ENCODE measurements at regions not wholly inside any gene's neighbourhood (a gene's known extent, or its start where the extent isn't known, plus 50 kb on each side); places are given as distances from the start of the nearest gene placed in this dataset.

DNA sequence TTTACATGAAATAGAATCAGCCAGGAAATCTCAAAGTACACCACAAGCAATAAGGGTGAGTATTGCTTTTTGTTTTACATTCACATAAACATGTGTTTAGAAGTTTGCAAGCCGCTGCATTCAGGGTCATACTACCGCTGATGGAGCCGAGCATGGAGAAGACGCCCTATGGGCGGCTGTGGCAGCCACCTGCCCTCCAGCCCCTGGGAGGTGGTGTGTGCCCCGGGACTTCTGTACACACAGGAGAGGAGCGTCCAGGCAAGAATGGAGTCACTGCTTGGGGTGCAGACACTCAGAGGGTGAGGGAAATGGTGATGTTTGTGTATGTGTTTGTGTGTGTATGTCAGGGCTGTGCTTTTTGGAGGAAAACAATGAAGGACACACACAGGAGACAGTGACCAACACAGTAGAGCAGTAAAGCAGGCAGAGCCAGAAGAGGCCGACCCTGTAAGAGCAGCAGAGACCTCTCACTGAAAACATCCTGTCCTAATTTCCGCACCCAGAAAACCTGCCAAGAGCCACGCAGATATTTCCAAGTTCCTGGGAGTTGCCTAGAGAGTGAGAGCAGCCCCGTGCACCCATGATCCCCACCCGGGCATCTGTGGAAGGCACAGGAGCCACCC lies 108.1 kb upstream of the GJB6 start:
- Histone ChIP-seq H3K27me3 (ENCODE audit: control insufficient read depth, insufficient read depth, low read length, poor library complexity, severe bottlenecking) (no peaks in the 10 kb centered on the region), H3K27ac (ENCODE audit: insufficient read depth, low read depth, low read length, poor library complexity, severe bottlenecking) (no peak overlapping the region), H3K9me3 (ENCODE audit: control insufficient read depth, low read length) (no peaks in the 10 kb centered on the region), H3K4me3 (ENCODE audit: insufficient read depth, low read depth, low read length) (no peak overlapping the region), H3K4me1 (ENCODE audit: control insufficient read depth, insufficient read depth, low read length) (no peaks in the 10 kb centered on the region), H3K36me3 (ENCODE audit: control insufficient read depth, insufficient read depth, low read length) (no peaks in the 10 kb centered on the region)
- WGBS, 2 experiments = 85 to 94% methylated on average over 11 to 12 of the region's 12 CpGs

DNA sequence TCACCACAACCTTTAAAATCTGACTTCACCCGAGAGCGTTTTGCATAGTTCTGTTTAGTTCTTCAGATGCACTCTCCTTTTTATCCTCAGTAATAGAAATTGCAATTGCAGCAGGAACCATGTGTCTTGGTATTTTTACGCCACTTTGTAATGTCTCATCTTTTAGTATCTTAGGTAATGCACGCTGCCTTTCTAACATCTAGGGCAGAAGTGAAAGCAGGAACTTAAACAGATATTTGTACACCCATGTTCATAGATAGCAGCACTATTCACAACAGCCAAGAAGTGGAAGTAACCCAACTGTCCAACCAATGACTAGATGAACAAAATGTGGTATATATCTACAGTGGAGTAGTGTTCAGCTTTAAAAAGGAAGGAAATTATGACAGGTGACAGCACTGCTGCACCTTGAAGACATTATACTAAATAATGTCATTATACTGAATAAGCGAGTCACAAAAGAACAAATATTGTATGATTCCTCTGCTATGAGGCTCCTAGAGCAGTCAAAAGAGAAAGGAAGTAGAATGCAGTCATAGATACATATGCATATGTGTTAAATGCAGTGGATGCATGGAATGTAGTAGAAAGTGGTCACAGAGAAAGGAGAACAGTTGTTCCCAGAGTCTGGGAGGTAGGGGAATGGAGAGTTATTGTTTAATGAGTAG lies 105.9 kb upstream of the GJB6 start:
- no peaks in the 10 kb centered on the region for H3K9me3 ChIP-seq (ENCODE audit: control insufficient read depth, low read length)
- no peaks in the 10 kb centered on the region for H3K36me3 ChIP-seq (ENCODE audit: control insufficient read depth, insufficient read depth, low read length)
- no peak overlapping the region for H3K4me3 ChIP-seq (ENCODE audit: insufficient read depth, low read depth, low read length)
- H3K4me1 ChIP-seq (ENCODE audit: control insufficient read depth, insufficient read depth, low read length) = no peaks in the 10 kb centered on the region
- H3K27me3 ChIP-seq (ENCODE audit: control insufficient read depth, insufficient read depth, low read length, poor library complexity, severe bottlenecking) = no peaks in the 10 kb centered on the region
- H3K27ac ChIP-seq (ENCODE audit: insufficient read depth, low read depth, low read length, poor library complexity, severe bottlenecking) = no peak overlapping the region
- WGBS, 2 experiments = 90 to 94% methylated on average over 5 of the region's 5 CpGs

DNA sequence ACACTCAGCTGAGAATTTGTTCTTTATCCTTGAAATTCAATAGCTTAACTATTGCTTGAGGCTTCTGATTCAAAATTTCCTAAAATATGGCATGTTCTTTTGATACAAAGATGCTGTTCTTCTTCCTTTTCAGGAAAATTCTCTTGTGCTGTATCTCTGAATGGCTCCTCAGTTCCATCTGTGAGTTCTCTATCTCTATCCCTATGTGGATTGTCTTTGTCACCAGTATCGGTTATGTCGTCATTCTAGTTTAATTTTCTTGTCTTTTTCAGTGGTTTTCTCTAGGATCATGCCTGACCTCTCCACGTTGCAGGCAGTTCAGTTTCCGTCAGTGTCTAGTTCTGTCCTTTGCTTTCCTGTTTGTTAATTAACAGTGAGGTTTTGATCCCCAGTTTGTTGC lies 104.6 kb upstream of the GJB6 start:
- H3K36me3 ChIP-seq (ENCODE audit: control insufficient read depth, insufficient read depth, low read length) = no peaks in the 10 kb centered on the region
- H3K27me3 ChIP-seq (ENCODE audit: control insufficient read depth, insufficient read depth, low read length, poor library complexity, severe bottlenecking) = no peaks in the 10 kb centered on the region
- H3K4me1 ChIP-seq (ENCODE audit: control insufficient read depth, insufficient read depth, low read length) = peaks cover 7% of the 10 kb centered on the region
- no peaks in the 10 kb centered on the region for H3K9me3 ChIP-seq (ENCODE audit: control insufficient read depth, low read length)
- no peak overlapping the region for H3K4me3 ChIP-seq (ENCODE audit: insufficient read depth, low read depth, low read length)
- WGBS, 2 experiments = 93 to 96% methylated on average over 4 of the region's 4 CpGs
- H3K27ac ChIP-seq (ENCODE audit: insufficient read depth, low read depth, low read length, poor library complexity, severe bottlenecking) = no peak overlapping the region

GRCh38 chr13:20334309-20334708 lies 102.2 kb upstream of the GJB6 start:
- 89 to 91% methylated on average over 6 of the region's 6 CpGs for WGBS, 2 experiments
- Histone ChIP-seq H3K9me3 (ENCODE audit: control insufficient read depth, low read length) (no peaks in the 10 kb centered on the region), H3K36me3 (ENCODE audit: control insufficient read depth, insufficient read depth, low read length) (no peaks in the 10 kb centered on the region), H3K27ac (ENCODE audit: insufficient read depth, low read depth, low read length, poor library complexity, severe bottlenecking) (no peak overlapping the region), H3K4me1 (ENCODE audit: control insufficient read depth, insufficient read depth, low read length) (peaks cover 7% of the 10 kb centered on the region), H3K4me3 (ENCODE audit: insufficient read depth, low read depth, low read length) (no peak overlapping the region), H3K27me3 (ENCODE audit: control insufficient read depth, insufficient read depth, low read length, poor library complexity, severe bottlenecking) (no peaks in the 10 kb centered on the region)

DNA sequence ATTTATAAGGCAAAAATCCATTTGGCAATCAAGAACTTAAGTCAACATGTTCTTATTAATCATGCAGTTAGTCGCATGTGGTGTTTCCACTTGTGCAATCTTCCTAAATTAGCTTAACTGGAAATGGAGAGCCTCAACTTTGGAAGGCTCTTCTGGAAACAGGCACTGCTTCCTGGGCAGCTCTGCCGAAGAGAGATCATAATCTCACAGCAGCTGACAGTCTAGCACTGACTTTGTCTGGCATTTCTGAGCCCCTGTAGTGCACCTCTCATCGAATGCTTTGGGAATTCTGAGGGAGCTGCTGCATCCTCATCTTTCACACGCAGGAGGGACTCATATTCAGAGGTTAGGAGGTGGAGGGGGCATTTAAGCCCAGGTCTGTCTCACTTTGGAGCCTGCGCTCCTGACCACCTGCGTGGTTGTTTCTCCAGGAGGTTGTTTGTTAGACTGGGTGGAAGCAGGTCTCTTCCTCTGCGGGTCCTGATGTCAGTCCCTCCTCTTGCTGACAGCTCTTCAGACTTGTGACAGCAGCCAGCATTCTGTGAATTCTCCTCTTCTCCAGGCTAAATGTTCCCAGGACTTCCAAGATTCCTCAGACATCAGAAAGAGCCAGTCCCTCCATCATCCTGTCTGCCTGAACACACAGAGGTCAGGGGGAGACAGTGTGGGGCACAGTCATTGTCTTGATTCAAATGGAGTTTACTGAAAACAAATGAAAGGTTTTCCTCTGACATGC lies 100.4 kb upstream of the GJB6 start:
- WGBS, 2 experiments = 62 to 74% methylated on average over 7 of the region's 7 CpGs
- no peak overlapping the region for H3K4me3 ChIP-seq (ENCODE audit: insufficient read depth, low read depth, low read length)
- H3K36me3 ChIP-seq (ENCODE audit: control insufficient read depth, insufficient read depth, low read length) = no peaks in the 10 kb centered on the region
- H3K27ac ChIP-seq (ENCODE audit: insufficient read depth, low read depth, low read length, poor library complexity, severe bottlenecking) = peak overlapping the region; percentile 55
- H3K9me3 ChIP-seq (ENCODE audit: control insufficient read depth, low read length) = no peaks in the 10 kb centered on the region
- no peaks in the 10 kb centered on the region for H3K27me3 ChIP-seq (ENCODE audit: control insufficient read depth, insufficient read depth, low read length, poor library complexity, severe bottlenecking)
- H3K4me1 ChIP-seq (ENCODE audit: control insufficient read depth, insufficient read depth, low read length) = peaks cover 7% of the 10 kb centered on the region

- Histone ChIP-seq H3K4me3 (ENCODE audit: insufficient read depth, low read depth, low read length) (no peak overlapping the region), H3K27me3 (ENCODE audit: control insufficient read depth, insufficient read depth, low read length, poor library complexity, severe bottlenecking) (no peaks in the 10 kb centered on the region), H3K27ac (ENCODE audit: insufficient read depth, low read depth, low read length, poor library complexity, severe bottlenecking) (no peak overlapping the region), H3K9me3 (ENCODE audit: control insufficient read depth, low read length) (no peaks in the 10 kb centered on the region), H3K36me3 (ENCODE audit: control insufficient read depth, insufficient read depth, low read length) (no peaks in the 10 kb centered on the region), H3K4me1 (ENCODE audit: control insufficient read depth, insufficient read depth, low read length) (peaks cover 7% of the 10 kb centered on the region)
- 78 to 82% methylated on average over 7 of the region's 7 CpGs for WGBS, 2 experiments
Measured at GRCh38 chr13:20331949-20332348, 99.8 kb upstream of the GJB6 start.

DNA sequence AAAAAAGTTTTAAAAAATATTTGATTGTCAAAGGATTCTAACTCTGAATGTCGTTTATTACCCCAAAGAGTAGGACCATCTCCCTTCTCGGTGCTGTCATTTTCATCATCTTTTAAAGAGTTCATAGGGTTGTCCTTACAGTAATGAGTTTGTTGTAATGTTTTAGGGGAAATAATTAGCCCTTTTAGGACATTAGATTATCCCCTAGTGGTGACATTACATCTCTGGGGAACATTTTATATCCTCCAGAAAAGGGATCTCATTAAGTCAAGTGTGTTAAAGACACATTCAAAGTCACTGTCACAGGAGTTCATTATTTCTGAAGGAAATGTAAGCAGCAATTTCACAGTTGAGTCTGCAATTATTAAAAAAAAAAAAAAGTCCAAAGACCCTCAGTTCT lies 99.3 kb upstream of the GJB6 start:
- no peaks in the 10 kb centered on the region for H3K27me3 ChIP-seq (ENCODE audit: control insufficient read depth, insufficient read depth, low read length, poor library complexity, severe bottlenecking)
- H3K4me1 ChIP-seq (ENCODE audit: control insufficient read depth, insufficient read depth, low read length) = peaks cover 7% of the 10 kb centered on the region
- WGBS, 2 experiments = 92% methylated on average over 2 of the region's 2 CpGs; no CpG with 5 or more reads in 1 of the 2 experiments
- H3K4me3 ChIP-seq (ENCODE audit: insufficient read depth, low read depth, low read length) = no peak overlapping the region
- no peak overlapping the region for H3K27ac ChIP-seq (ENCODE audit: insufficient read depth, low read depth, low read length, poor library complexity, severe bottlenecking)
- H3K9me3 ChIP-seq (ENCODE audit: control insufficient read depth, low read length) = no peaks in the 10 kb centered on the region
- no peaks in the 10 kb centered on the region for H3K36me3 ChIP-seq (ENCODE audit: control insufficient read depth, insufficient read depth, low read length)

DNA sequence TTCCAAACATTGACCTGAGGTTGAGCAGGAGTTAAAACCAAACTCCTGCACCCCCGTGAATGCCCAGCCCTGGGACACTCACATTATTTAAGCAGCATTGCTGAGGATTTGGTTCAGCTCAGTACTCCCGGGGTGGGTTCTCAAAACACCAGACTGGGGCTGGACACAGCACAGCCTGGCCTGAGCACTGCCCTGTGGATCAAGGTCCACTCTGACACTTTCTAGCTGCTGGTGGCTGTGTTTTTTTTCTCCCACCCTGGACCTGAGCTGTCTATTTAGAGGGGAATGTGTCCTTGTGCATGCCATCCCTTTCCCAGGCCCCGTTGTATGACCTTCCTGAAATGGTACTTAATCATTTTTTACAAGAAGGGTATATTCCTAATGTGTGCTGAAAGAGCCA lies 94.7 kb upstream of the GJB6 start:
- H3K36me3 ChIP-seq (ENCODE audit: control insufficient read depth, insufficient read depth, low read length) = no peaks in the 10 kb centered on the region
- H3K27me3 ChIP-seq (ENCODE audit: control insufficient read depth, insufficient read depth, low read length, poor library complexity, severe bottlenecking) = no peaks in the 10 kb centered on the region
- H3K4me1 ChIP-seq (ENCODE audit: control insufficient read depth, insufficient read depth, low read length) = no peaks in the 10 kb centered on the region
- no peak overlapping the region for H3K4me3 ChIP-seq (ENCODE audit: insufficient read depth, low read depth, low read length)
- no peak overlapping the region for H3K27ac ChIP-seq (ENCODE audit: insufficient read depth, low read depth, low read length, poor library complexity, severe bottlenecking)
- H3K9me3 ChIP-seq (ENCODE audit: control insufficient read depth, low read length) = no peaks in the 10 kb centered on the region
- 88 to 94% methylated on average over 2 to 3 of the region's 3 CpGs for WGBS, 2 experiments

DNA sequence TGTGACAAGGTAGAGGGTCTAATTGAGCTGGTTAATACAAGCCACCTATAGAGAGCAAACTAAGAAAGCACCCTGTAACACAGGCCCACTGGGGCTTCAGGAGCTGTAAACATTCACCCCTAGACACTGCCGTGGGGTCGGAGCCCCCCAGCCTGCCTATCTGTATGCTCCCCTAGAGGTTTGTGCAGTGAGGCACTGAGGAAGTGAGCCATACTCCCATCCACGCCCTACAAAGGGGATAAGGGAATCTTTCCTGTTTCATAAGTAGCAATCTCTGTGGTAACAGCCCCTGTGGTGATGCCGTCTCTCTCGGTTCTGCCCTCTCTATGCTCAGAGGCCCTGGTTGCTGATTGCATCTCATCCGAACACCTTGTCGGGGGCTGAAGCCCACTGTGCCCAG lies 94.2 kb upstream of the GJB6 start:
- no peaks in the 10 kb centered on the region for H3K36me3 ChIP-seq (ENCODE audit: control insufficient read depth, insufficient read depth, low read length)
- no peak overlapping the region for H3K4me3 ChIP-seq (ENCODE audit: insufficient read depth, low read depth, low read length)
- 77 to 80% methylated on average over 7 of the region's 7 CpGs for WGBS, 2 experiments
- H3K9me3 ChIP-seq (ENCODE audit: control insufficient read depth, low read length) = no peaks in the 10 kb centered on the region
- H3K4me1 ChIP-seq (ENCODE audit: control insufficient read depth, insufficient read depth, low read length) = no peaks in the 10 kb centered on the region
- no peak overlapping the region for H3K27ac ChIP-seq (ENCODE audit: insufficient read depth, low read depth, low read length, poor library complexity, severe bottlenecking)
- no peaks in the 10 kb centered on the region for H3K27me3 ChIP-seq (ENCODE audit: control insufficient read depth, insufficient read depth, low read length, poor library complexity, severe bottlenecking)

GRCh38 chr13:20320885-20321284 lies 88.8 kb upstream of the GJB6 start:
- H3K27me3 ChIP-seq (ENCODE audit: control insufficient read depth, insufficient read depth, low read length, poor library complexity, severe bottlenecking) = no peaks in the 10 kb centered on the region
- WGBS, 2 experiments = 87 to 93% methylated on average over 8 of the region's 8 CpGs
- no peaks in the 10 kb centered on the region for H3K9me3 ChIP-seq (ENCODE audit: control insufficient read depth, low read length)
- no peak overlapping the region for H3K27ac ChIP-seq (ENCODE audit: insufficient read depth, low read depth, low read length, poor library complexity, severe bottlenecking)
- H3K4me1 ChIP-seq (ENCODE audit: control insufficient read depth, insufficient read depth, low read length) = no peaks in the 10 kb centered on the region
- H3K36me3 ChIP-seq (ENCODE audit: control insufficient read depth, insufficient read depth, low read length) = no peaks in the 10 kb centered on the region
- H3K4me3 ChIP-seq (ENCODE audit: insufficient read depth, low read depth, low read length) = no peak overlapping the region
